A549 (cell line): ENCODE measurements at regions not wholly inside any gene's neighbourhood (a gene's known extent, or its start where the extent isn't known, plus 50 kb on each side); places are given as distances from the start of the nearest gene placed in this dataset.

ENCODE experiments used
- ATAC-seq, 2 experiments: fragments of 200-7000 bp in 1 of 2; fragments of >200 bp in 1 of 2; cut with Nextera tagmentation in 1 of 2; cut with Tn5 transposase in 1 of 2; 3 replicates each; pipeline versions ENCODE4 v1.8.0 to v1.9.1; 2018 to 2020; ENCODE audit warnings: mild to moderate bottlenecking in 1 of 2, moderate library complexity in 1 of 2
- CTCF ChIA-PET: fragments of 300-600 bp; sonication (Branson Sonifier 250); formaldehyde crosslinking; extraction: SDS; loops from one replicate; lab custom pipeline; 2021; ENCODE audit warnings: antibody characterized with exemption, inconsistent platforms; lab: Yijun Ruan, JAX
- POLR2A ChIA-PET: fragments of 350-600 bp; formaldehyde crosslinking; extraction: SDS; loops from one replicate; lab custom pipeline; 2021; ENCODE audit warnings: antibody characterized with exemption, inconsistent platforms; lab: Yijun Ruan, JAX
- DNase-seq, 2 experiments: peaks; one replicate each; pipeline versions ENCODE4 v3.0.0 to v3.0.0-alpha.2; 2011 to 2016; ENCODE audit warnings: low read depth in 1 of 2, low spot score in 1 of 2
- FAIRE-seq: peaks from 2 replicates; lab custom pipeline; 2011; peaks lifted over from hg19 to GRCh38; lab: Jason Lieb, UNC
- H3K27ac ChIP-seq, 2 experiments: fragments of >200 bp; sonication (Bioruptor Twin); formaldehyde crosslinking; 3 replicates each; pipeline ENCODE4 v1.5.1; 2016 to 2017
- H3K4me1 ChIP-seq: fragments of >200 bp; sonication (Bioruptor Twin); formaldehyde crosslinking; 3 replicates; pipeline ENCODE4 v1.6.1; 2016
- H3K4me2 ChIP-seq: fragments of >200 bp; sonication (Bioruptor Twin); formaldehyde crosslinking; 3 replicates; pipeline ENCODE4 v1.6.1; 2016
- H3K4me3 ChIP-seq: fragments of >200 bp; sonication (Bioruptor Twin); formaldehyde crosslinking; 3 replicates; pipeline ENCODE4 v1.5.1; 2016
- H3K9me3 ChIP-seq: fragments of >200 bp; sonication (Bioruptor Twin); formaldehyde crosslinking; 3 replicates; pipeline ENCODE4 v1.6.1; 2016
- EHMT2 ChIP-seq: fragments of 200-600 bp; sonication (generic); IDR thresholded peaks from 2 replicates; pipeline ENCODE4 v1.6.1; 2016; ENCODE audit warnings: antibody characterized with exemption, low read depth, mild to moderate bottlenecking, moderate library complexity
- EP300 ChIP-seq, 2 experiments: fragments of >200 bp; sonication (Bioruptor Twin); formaldehyde crosslinking; IDR thresholded peaks; 2 replicates in 1 of 2; 3 replicates in 1 of 2; pipeline ENCODE4 v1.6.1; 2016 to 2017
- ESRRA ChIP-seq: fragments of 150-350 bp; IDR thresholded peaks from 2 replicates; pipeline ENCODE4 v1.6.1; 2014; ENCODE audit warnings: mild to moderate bottlenecking, low read length, borderline replicate concordance
- FOSL2 ChIP-seq, 2 experiments: fragments of 450-650 bp in 1 of 2; fragments of >200 bp in 1 of 2; sonication (Bioruptor Twin) in 1 of 2; formaldehyde crosslinking; IDR thresholded peaks; 2 replicates each; pipeline versions ENCODE4 v1.5.0 to v1.6.1; 2016 to 2020; ENCODE audit warnings: mild to moderate bottlenecking in 1 of 2, moderate library complexity in 1 of 2
- HDAC2 ChIP-seq: fragments of 200-600 bp; sonication (generic); IDR thresholded peaks from 2 replicates; pipeline ENCODE4 v1.6.1; 2016
- HMGXB4 ChIP-seq: fragments of 250-450 bp; sonication (Bioruptor Pico); IDR thresholded peaks from 2 replicates; pipeline ENCODE4 v1.5.0; 2021; ENCODE audit warnings: mild to moderate bottlenecking, moderate library complexity, borderline replicate concordance
- KDM5A ChIP-seq: fragments of 200-600 bp; sonication (generic); IDR thresholded peaks from 2 replicates; pipeline ENCODE4 v1.6.1; 2016; ENCODE audit warnings: antibody characterized with exemption, mild to moderate bottlenecking
- MAFK ChIP-seq: fragments of 450-650 bp; IDR thresholded peaks from 2 replicates; pipeline ENCODE4 v1.6.1; 2014; ENCODE audit not compliant: partially characterized antibody
- MAX ChIP-seq: IDR thresholded peaks from 2 replicates; pipeline ENCODE4 v1.6.1; 2012
- NPAS2 ChIP-seq: fragments of 250-450 bp; sonication (Bioruptor Pico); IDR thresholded peaks from 2 replicates; pipeline ENCODE4 v1.8.0; 2022; ENCODE audit warnings: mild to moderate bottlenecking, moderate library complexity, borderline replicate concordance
- PBX3 ChIP-seq: IDR thresholded peaks from 2 replicates; pipeline ENCODE4 v1.6.1; 2012
- POLR2AphosphoS2 ChIP-seq: conservative IDR thresholded peaks from 2 replicates; pipeline ENCODE4 v1.6.1; 2012; ENCODE audit warnings: low read length, improper control_type of control experiment, inconsistent platforms
- RAD21 ChIP-seq, 2 experiments: fragments of >200 bp in 1 of 2; sonication (Bioruptor Twin) in 1 of 2; formaldehyde crosslinking in 1 of 2; IDR thresholded peaks in 1 of 2; conservative IDR thresholded peaks in 1 of 2; 2 replicates in 1 of 2; 3 replicates in 1 of 2; pipeline ENCODE4 v1.6.1; 2012 to 2018; ENCODE audit warnings: inconsistent platforms in 1 of 2
- RFX5 ChIP-seq: fragments of 450-650 bp; IDR thresholded peaks from 2 replicates; pipeline ENCODE4 v1.7.1; 2014; ENCODE audit warnings: antibody characterized with exemption, mild to moderate bottlenecking, moderate library complexity
- SMC3 ChIP-seq: fragments of >200 bp; sonication (Bioruptor Twin); formaldehyde crosslinking; IDR thresholded peaks from 3 replicates; pipeline ENCODE4 v1.6.1; 2018; ENCODE audit warnings: inconsistent platforms
- SREBF2 ChIP-seq: fragments of 450-650 bp; IDR thresholded peaks from 2 replicates; pipeline ENCODE4 v1.6.1; 2014; ENCODE audit warnings: mild to moderate bottlenecking, moderate library complexity
- ZC3H11A ChIP-seq: fragments of 450-650 bp; IDR thresholded peaks from 2 replicates; pipeline ENCODE4 v1.6.1; 2014; ENCODE audit warnings: antibody characterized with exemption, mild to moderate bottlenecking
- WGBS: methylation state at CpG from one replicate; pipeline ENCODE4 v1.1.6; 2017; ENCODE audit errors: missing lambda C conversion rate; 5-methylcytosine and 5-hydroxymethylcytosine counted together

- ATAC-seq (no peak), DNase-seq (no peak), FAIRE-seq (no peak)
- POLR2A ChIA-PET, result no interaction called here
- Histone ChIP-seq H3K4me3 (no peak overlapping the region), H3K4me1 (peaks cover 17% of the 10 kb centered on the region), H3K4me2 (no peak overlapping the region), H3K9me3 (no peaks in the 10 kb centered on the region), H3K27ac (no peak overlapping the region)
- WGBS, result 84% methylated on average over 6 of the region's 6 CpGs
- CTCF ChIA-PET, result interaction anchor here (0.6 to 7.7 kb wide), 6 partner anchors 8 to 204 kb away, joined by 3 to 137 read pairs (median 6); no protein-coding TSS in a partner anchor
- TF ChIP-seq HMGXB4 (CRISPR knock-in tag) (no peak), MAFK (peak; percentile 58)
Observed at GRCh38 chr10:21075880-21076279, 178.8 kb upstream of the NEBL start.

- WGBS, result 77% methylated on average over 3 of the region's 3 CpGs
- FAIRE-seq (no peak), ATAC-seq (no peak), DNase-seq (no peak)
- H3K4me1 ChIP-seq, result no peaks in the 10 kb centered on the region
- POLR2A ChIA-PET, result no interaction called here
- H3K4me3 ChIP-seq, result no peak overlapping the region
- TF ChIP-seq KDM5A, result no peak
- TF ChIP-seq EP300 (IDR thresholded peaks at IDR 0.05), result no peak
- no peak for TF ChIP-seq PBX3
- peak; percentile 49 for TF ChIP-seq MAFK
- H3K27ac ChIP-seq, result no peak overlapping the region
- H3K4me2 ChIP-seq, result no peak overlapping the region
- CTCF ChIA-PET, result no interaction called here
- no peaks in the 10 kb centered on the region for H3K9me3 ChIP-seq
Observed at GRCh38 chr10:21071001-21071673, 174.0 kb upstream of the NEBL start.

- ChIA-PET CTCF (interaction anchor here (0.6 to 4.8 kb wide), 2 partner anchors 8 to 209 kb away, joined by 3 to 30 read pairs; no protein-coding TSS in a partner anchor), POLR2A (no interaction called here)
- no peak overlapping the region for H3K4me3 ChIP-seq
- WGBS, result 80% methylated on average over 10 of the region's 10 CpGs
- H3K4me2 ChIP-seq, result no peak overlapping the region
- ATAC-seq, result no peak
- TF ChIP-seq HDAC2 (no peak), MAX (no peak), SMC3 (no peak), SREBF2 (no peak), POLR2AphosphoS2 (no peak), NPAS2 (CRISPR knock-in tag) (no peak), EHMT2 (no peak), ZC3H11A (no peak), PBX3 (no peak), RFX5 (no peak), RAD21 (conservative IDR thresholded peaks at IDR 0.05 in 1 of 2, IDR thresholded peaks at IDR 0.05 in 1 of 2) (no peak), FOSL2 (IDR thresholded peaks at IDR 0.05) (no peak), FOSL2 (CRISPR knock-in tag; IDR thresholded peaks at IDR 0.05) (no peak), HMGXB4 (CRISPR knock-in tag) (no peak), ESRRA (no peak)
- FAIRE-seq, result no peak
- no peak for DNase-seq
- no peaks in the 10 kb centered on the region for H3K4me1 ChIP-seq
- no peaks in the 10 kb centered on the region for H3K9me3 ChIP-seq
- H3K27ac ChIP-seq, result no peak overlapping the region
Observed at GRCh38 chr10:21069929-21070700, 173.0 kb upstream of the NEBL start.
